Skeletal muscle tissue (tissue), 3 donors: ENCODE measurements at regions not wholly inside any gene's neighbourhood (a gene's known extent, or its start where the extent isn't known, plus 50 kb on each side); places are given as distances from the start of the nearest gene placed in this dataset.

ENCODE experiments used
- H3K27ac ChIP-seq: one replicate; pipeline ENCODE4 v1.7.0; 2013; ENCODE audit warnings: mild to moderate bottlenecking, low read depth, low read length, inconsistent platforms
- H3K27me3 ChIP-seq, 3 donors: one replicate each; pipeline ENCODE4 v1.7.0; 2013; ENCODE audit warnings: low read length in 3 of 3; ENCODE audit not compliant: control insufficient read depth in 3 of 3, insufficient read depth in 3 of 3
- H3K36me3 ChIP-seq, 3 donors: one replicate each; pipeline ENCODE4 v1.7.0; 2013; ENCODE audit warnings: low read length in 3 of 3; ENCODE audit not compliant: control insufficient read depth in 3 of 3, insufficient read depth in 3 of 3
- H3K4me1 ChIP-seq, 3 donors: one replicate each; pipeline ENCODE4 v1.7.0; 2013; ENCODE audit warnings: low read length in 3 of 3, mild to moderate bottlenecking in 3 of 3; ENCODE audit not compliant: control insufficient read depth in 3 of 3, insufficient read depth in 3 of 3
- H3K4me3 ChIP-seq, 3 donors: one replicate each; pipeline ENCODE4 v1.7.0; 2013; ENCODE audit warnings: low read length in 3 of 3
- H3K9ac ChIP-seq, 3 donors: one replicate each; pipeline ENCODE4 v1.7.0; 2013; ENCODE audit warnings: low read length in 3 of 3, mild to moderate bottlenecking in 3 of 3, moderate library complexity in 2 of 3, low read depth in 1 of 3
- H3K9me3 ChIP-seq, 3 donors: one replicate each; pipeline ENCODE4 v1.7.0; 2013; ENCODE audit warnings: low read length in 3 of 3; ENCODE audit not compliant: control insufficient read depth in 3 of 3
- donor health status: Osteomylitis.

- Histone ChIP-seq H3K9ac (no peak overlapping the region), H3K27ac (no peak overlapping the region), H3K4me1 (no peaks in the 10 kb centered on the region), H3K36me3 (no peaks in the 10 kb centered on the region), H3K9me3 (no peaks in the 10 kb centered on the region), H3K4me3 (no peak overlapping the region), H3K27me3 (no peaks in the 10 kb centered on the region)
Observed at GRCh38 chr16:35746963-35747657, 2287.7 kb downstream of the TP53TG3F start.

DNA sequence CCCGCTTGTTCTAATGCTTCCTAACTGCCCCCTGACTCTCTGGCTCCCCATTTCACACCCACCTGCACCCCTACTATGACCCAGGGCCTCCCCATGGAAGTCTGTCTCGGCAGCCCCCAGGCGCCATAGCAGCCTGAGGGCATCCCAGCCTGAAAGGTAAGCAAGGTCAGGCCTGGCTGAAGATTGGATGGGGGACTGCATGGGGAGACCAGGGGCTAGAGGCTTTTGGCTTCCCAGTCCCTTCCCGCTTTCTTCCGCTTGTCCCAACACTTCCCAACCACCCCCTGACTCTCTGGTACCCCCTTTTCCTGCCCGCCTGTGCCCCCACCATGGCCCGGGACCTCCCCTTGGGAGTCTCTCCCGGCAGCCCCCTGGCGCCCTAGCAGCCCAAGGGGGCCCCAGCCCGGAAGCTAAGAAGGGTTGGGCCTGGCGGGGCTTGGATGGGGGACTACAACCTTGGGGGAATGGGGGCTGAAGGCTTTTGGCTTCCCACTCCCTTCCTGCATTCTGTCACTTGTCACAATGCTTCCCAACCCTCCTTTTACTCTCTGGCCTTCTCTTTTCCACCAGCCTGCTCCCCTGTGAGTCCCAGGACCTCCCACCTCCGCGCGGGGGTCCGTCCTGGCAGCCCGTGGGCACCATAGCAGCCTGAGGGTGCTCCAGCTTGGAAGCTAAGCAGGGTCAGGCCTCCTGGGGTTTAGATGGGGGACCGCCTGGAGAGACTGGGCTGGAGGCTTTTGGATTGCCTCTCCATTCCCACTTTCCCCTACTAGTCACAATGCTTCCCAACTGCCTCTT is 2288.4 kb downstream of the TP53TG3F start:
- Histone ChIP-seq H3K9me3 (no peaks in the 10 kb centered on the region), H3K27ac (no peak overlapping the region), H3K9ac (no peak overlapping the region), H3K27me3 (no peaks in the 10 kb centered on the region), H3K4me1 (no peaks in the 10 kb centered on the region), H3K36me3 (no peaks in the 10 kb centered on the region), H3K4me3 (no peak overlapping the region)

- no peaks in the 10 kb centered on the region for H3K27me3 ChIP-seq
- H3K27ac ChIP-seq, result no peak overlapping the region
- H3K9ac ChIP-seq, result no peak overlapping the region
- no peaks in the 10 kb centered on the region for H3K4me1 ChIP-seq
- H3K36me3 ChIP-seq, result no peaks in the 10 kb centered on the region
- H3K4me3 ChIP-seq, result no peak overlapping the region
- no peaks in the 10 kb centered on the region for H3K9me3 ChIP-seq
Observed at GRCh38 chr16:35748621-35749252, 2289.3 kb downstream of the TP53TG3F start.

GRCh38 chr16:35749253-35750141 is 2290.1 kb downstream of the TP53TG3F start:
- no peaks in the 10 kb centered on the region for H3K9me3 ChIP-seq
- H3K9ac ChIP-seq, result no peak overlapping the region
- H3K27ac ChIP-seq, result no peak overlapping the region

DNA sequence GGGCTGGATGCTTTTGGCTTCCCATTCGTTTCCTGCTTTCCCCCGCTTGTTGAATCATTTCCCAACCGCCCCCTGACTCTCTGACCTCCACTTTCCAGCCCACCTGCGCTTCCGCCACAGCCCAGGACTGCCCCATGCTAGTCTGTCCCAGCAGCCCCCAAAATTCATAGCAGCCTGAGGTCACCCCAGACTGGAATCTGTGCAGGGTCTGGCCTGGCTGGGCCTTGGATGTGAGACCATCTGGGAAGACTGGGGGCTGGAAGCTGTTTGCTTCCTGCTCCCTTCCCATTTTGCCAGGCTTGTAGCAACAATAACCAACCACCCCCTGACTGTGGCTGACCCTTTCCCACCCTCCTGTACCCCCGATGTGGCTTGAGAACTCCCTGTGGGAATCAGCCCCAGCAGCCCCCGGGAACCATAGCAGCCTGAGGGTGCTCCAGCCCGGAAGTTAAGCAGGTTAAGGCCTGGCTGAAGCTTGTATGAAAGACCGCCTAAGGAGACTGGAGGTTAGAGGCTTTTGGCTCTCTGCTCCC is 2290.8 kb downstream of the TP53TG3F start:
- Histone ChIP-seq H3K36me3 (no peaks in the 10 kb centered on the region), H3K9me3 (no peaks in the 10 kb centered on the region), H3K27ac (no peak overlapping the region), H3K27me3 (no peaks in the 10 kb centered on the region), H3K4me1 (no peaks in the 10 kb centered on the region), H3K4me3 (no peak overlapping the region), H3K9ac (no peak overlapping the region)

More at GRCh38 chr16:35749253-35750141, 2290.1 kb downstream of the TP53TG3F start:
- Histone ChIP-seq H3K27me3 (no peaks in the 10 kb centered on the region), H3K36me3 (no peaks in the 10 kb centered on the region), H3K4me1 (no peaks in the 10 kb centered on the region), H3K4me3 (no peak overlapping the region)

- Histone ChIP-seq H3K4me1 (no peaks in the 10 kb centered on the region), H3K27me3 (no peaks in the 10 kb centered on the region), H3K9ac (no peak overlapping the region), H3K27ac (no peak overlapping the region), H3K9me3 (no peaks in the 10 kb centered on the region), H3K36me3 (no peaks in the 10 kb centered on the region), H3K4me3 (no peak overlapping the region)
Observed at GRCh38 chr16:35750701-35751104, 2291.3 kb downstream of the TP53TG3F start.

- no peak overlapping the region for H3K4me3 ChIP-seq
- no peak overlapping the region for H3K27ac ChIP-seq
- H3K27me3 ChIP-seq, result no peaks in the 10 kb centered on the region
- no peaks in the 10 kb centered on the region for H3K9me3 ChIP-seq
- H3K36me3 ChIP-seq, result no peaks in the 10 kb centered on the region
- no peak overlapping the region for H3K9ac ChIP-seq
- no peaks in the 10 kb centered on the region for H3K4me1 ChIP-seq
Observed at GRCh38 chr16:35751191-35751941, 2292.0 kb downstream of the TP53TG3F start.

- no peak overlapping the region for H3K27ac ChIP-seq
- H3K27me3 ChIP-seq, result no peaks in the 10 kb centered on the region
- H3K4me3 ChIP-seq, result no peak overlapping the region
- no peak overlapping the region for H3K9ac ChIP-seq
- H3K9me3 ChIP-seq, result no peaks in the 10 kb centered on the region
- no peaks in the 10 kb centered on the region for H3K4me1 ChIP-seq
- no peaks in the 10 kb centered on the region for H3K36me3 ChIP-seq
Observed at GRCh38 chr16:35752012-35752772, 2292.8 kb downstream of the TP53TG3F start.
